Psoas muscle (tissue), 7 donors: ENCODE measurements at regions not wholly inside any gene's neighbourhood (a gene's known extent, or its start where the extent isn't known, plus 50 kb on each side); places are given as distances from the start of the nearest gene placed in this dataset.

Experiments used
- ATAC-seq, 4 donors: fragments of 200-7000 bp; cut with Tn5 transposase; one replicate each; pipeline ENCODE4 v1.9.1; 2020; ENCODE audit warnings: moderate library complexity in 3 of 4, mild to moderate bottlenecking in 2 of 4
- DNase-seq, 2 donors: peaks; one replicate each; pipeline ENCODE4 v3.0.0-alpha.2; 2020
- H3K27ac ChIP-seq: fragments of 200-600 bp; one replicate; pipeline ENCODE4 v1.8.0; 2022
- H3K27me3 ChIP-seq, 3 donors: fragments of 200-600 bp in 1 of 3; one replicate each; pipeline versions ENCODE4 v1.6.1 to v1.8.0; 2013 to 2022; ENCODE audit warnings: low read length in 2 of 3, mild to moderate bottlenecking in 2 of 3, moderate library complexity in 1 of 3; ENCODE audit not compliant: insufficient read depth in 3 of 3
- H3K36me3 ChIP-seq, 2 donors: fragments of 200-600 bp in 1 of 2; one replicate each; pipeline versions ENCODE4 v1.6.1 to v1.8.0; 2013 to 2022; ENCODE audit warnings: low read depth in 1 of 2, mild to moderate bottlenecking in 1 of 2, moderate library complexity in 1 of 2; ENCODE audit not compliant: insufficient read depth in 1 of 2
- H3K4me1 ChIP-seq: fragments of 200-600 bp; one replicate; pipeline ENCODE4 v1.8.0; 2022
- H3K4me3 ChIP-seq: fragments of 200-600 bp; one replicate; pipeline ENCODE4 v1.8.0; 2022; ENCODE audit warnings: mild to moderate bottlenecking
- H3K9me3 ChIP-seq: fragments of 200-600 bp; one replicate; pipeline ENCODE4 v1.8.0; 2022
- WGBS, 3 donors: extraction: QIAGEN DNeasy Blood & Tissue Kit; methylation state at CpG; one replicate each; pipeline versions ENCODE4 v1.1.6 to v1.1.7; 2013; 5-methylcytosine and 5-hydroxymethylcytosine counted together
- intact Hi-C, 2 donors: fragments of 100-400 bp; cut with DNase I; formaldehyde crosslinking; loops; one replicate each; pipeline versions ENCODE4 v1.11.0 to v1.14.2; 2022
- TF ChIP-seq, protein P1 (sequence below): fragments of 200-600 bp; IDR thresholded peaks from one replicate; pipeline ENCODE4 v1.8.0; 2022; ENCODE audit warnings: antibody characterized with exemption
- donor health status: healthy with polysubstance abuse.
- donor health status: DM: no; HTN: no; CAD: no; lungs with moderate emphysema.
- donor health status: Bipolar disorder and iron deficiency.
- donor health status: healthy.
- donor health status: DM: yes; HTN: yes; CAD: no.
- donor health status: DM: no; HTN: no; CAD: no.
- donor health status: DM: yes; HTN: yes; CAD: no.

GRCh38 chr7:25731068-25731845 is 420.7 kb upstream of the NFE2L3 start:
- H3K4me3 ChIP-seq = no peak overlapping the region
- H3K27ac ChIP-seq = no peak overlapping the region
- TF ChIP-seq, protein P1, sequence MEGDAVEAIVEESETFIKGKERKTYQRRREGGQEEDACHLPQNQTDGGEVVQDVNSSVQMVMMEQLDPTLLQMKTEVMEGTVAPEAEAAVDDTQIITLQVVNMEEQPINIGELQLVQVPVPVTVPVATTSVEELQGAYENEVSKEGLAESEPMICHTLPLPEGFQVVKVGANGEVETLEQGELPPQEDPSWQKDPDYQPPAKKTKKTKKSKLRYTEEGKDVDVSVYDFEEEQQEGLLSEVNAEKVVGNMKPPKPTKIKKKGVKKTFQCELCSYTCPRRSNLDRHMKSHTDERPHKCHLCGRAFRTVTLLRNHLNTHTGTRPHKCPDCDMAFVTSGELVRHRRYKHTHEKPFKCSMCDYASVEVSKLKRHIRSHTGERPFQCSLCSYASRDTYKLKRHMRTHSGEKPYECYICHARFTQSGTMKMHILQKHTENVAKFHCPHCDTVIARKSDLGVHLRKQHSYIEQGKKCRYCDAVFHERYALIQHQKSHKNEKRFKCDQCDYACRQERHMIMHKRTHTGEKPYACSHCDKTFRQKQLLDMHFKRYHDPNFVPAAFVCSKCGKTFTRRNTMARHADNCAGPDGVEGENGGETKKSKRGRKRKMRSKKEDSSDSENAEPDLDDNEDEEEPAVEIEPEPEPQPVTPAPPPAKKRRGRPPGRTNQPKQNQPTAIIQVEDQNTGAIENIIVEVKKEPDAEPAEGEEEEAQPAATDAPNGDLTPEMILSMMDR = no peak
- H3K36me3 ChIP-seq = no peaks in the 10 kb centered on the region
- DNase-seq = no peak
- no peaks in the 10 kb centered on the region for H3K9me3 ChIP-seq
- ATAC-seq = no peak
- intact Hi-C loops = no loop called here
- H3K27me3 ChIP-seq = no peaks in the 10 kb centered on the region
- 42 to 48% (median 47%) methylated on average over 8 of the region's 8 CpGs for WGBS, 3 donors
- peaks cover 5% of the 10 kb centered on the region for H3K4me1 ChIP-seq

DNA sequence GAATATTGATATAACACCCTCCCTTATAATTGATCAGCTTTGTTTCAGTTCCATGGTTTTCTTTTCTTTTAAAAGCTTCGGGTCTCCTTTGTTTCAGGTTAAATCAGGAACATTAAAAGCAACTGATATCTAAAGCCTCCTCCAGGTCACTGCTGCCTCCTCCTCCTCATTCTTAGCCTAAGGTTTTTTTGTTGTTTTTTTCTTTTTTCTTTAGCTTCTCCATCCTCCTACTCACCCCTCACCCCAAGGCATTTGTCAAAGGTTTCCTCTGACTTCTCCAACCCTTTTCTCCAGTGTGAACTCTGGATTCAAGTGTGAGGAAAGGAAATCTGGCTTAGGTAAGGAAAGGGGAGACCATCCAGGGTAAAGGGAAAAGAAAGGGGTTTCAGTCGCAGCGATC is 420.2 kb upstream of the NFE2L3 start:
- H3K27me3 ChIP-seq = no peaks in the 10 kb centered on the region
- TF ChIP-seq, protein P1 = no peak
- WGBS, 3 donors = 79 to 82% (median 81%) methylated on average over 3 of the region's 3 CpGs
- no peak overlapping the region for H3K4me3 ChIP-seq
- intact Hi-C loops = no loop called here
- DNase-seq (no peak), ATAC-seq (no peak)
- no peaks in the 10 kb centered on the region for H3K9me3 ChIP-seq
- H3K36me3 ChIP-seq = no peaks in the 10 kb centered on the region
- no peak overlapping the region for H3K27ac ChIP-seq
- peaks cover 5% of the 10 kb centered on the region for H3K4me1 ChIP-seq

GRCh38 chr7:25732766-25733217 is 419.2 kb upstream of the NFE2L3 start:
- no peaks in the 10 kb centered on the region for H3K4me1 ChIP-seq
- DNase-seq (no peak), ATAC-seq (no peak)
- 80 to 90% (median 87%) methylated on average over 12 of the region's 12 CpGs for WGBS, 3 donors
- intact Hi-C loops = no loop called here
- no peaks in the 10 kb centered on the region for H3K9me3 ChIP-seq
- H3K4me3 ChIP-seq = no peak overlapping the region
- H3K27ac ChIP-seq = no peak overlapping the region
- TF ChIP-seq, protein P1 = no peak
- no peaks in the 10 kb centered on the region for H3K27me3 ChIP-seq
- no peaks in the 10 kb centered on the region for H3K36me3 ChIP-seq

DNA sequence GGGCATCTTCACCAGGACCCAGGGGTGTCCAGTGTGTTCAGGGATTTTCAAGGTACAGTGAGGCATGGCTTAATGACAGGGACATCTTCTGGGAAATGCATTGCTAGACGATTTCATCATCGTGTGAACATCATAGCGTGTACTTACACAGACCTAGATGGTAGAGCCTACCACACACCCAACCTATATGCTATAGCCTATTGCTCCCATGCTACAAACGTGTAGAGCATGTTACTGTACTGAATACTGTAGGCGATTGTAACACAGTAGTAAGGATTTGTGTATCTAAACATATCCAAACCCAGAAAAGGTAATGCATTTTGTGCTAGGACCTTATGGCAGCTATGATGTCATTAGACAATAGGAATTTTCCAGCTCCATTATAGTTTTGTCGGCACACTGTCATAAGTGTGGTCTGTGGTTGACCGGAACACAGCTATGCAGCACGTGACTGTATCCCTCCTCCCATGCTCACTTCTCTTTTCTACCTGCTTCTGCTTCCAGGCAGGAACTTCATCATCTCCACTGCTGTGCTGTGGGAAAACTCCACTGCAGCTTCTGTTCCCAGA is 416.2 kb upstream of the NFE2L3 start:
- H3K4me3 ChIP-seq = no peak overlapping the region
- H3K9me3 ChIP-seq = no peaks in the 10 kb centered on the region
- 89 to 92% (median 89%) methylated on average over 8 of the region's 8 CpGs for WGBS, 3 donors
- no peaks in the 10 kb centered on the region for H3K4me1 ChIP-seq
- no peaks in the 10 kb centered on the region for H3K27me3 ChIP-seq
- ATAC-seq (no peak), DNase-seq (no peak)
- H3K27ac ChIP-seq = no peak overlapping the region
- TF ChIP-seq, protein P1 = no peak
- intact Hi-C loops = no loop called here
- H3K36me3 ChIP-seq = no peaks in the 10 kb centered on the region
